Stimulated activated naive B cell treated with anti-CD40 and anti-IgM and Interleukin-4, amounts not matched to agents 10 μg/mL and 1 μg/mL and 100 μg/mL, for 72 hours (primary cell): ENCODE measurements at regions not wholly inside any gene's neighbourhood (a gene's known extent, or its start where the extent isn't known, plus 50 kb on each side); places are given as distances from the start of the nearest gene placed in this dataset.
"Not testable (repeated sequence)": the region's sequence is repeated elsewhere in the genome, so short reads cannot be mapped to it uniquely, and the experiment has no call there.

Experiments
- ATAC-seq, 2 donors: fragments of 150-1000 bp; cut with Tn5 transposase; replicated peaks; 2 replicates each; pipeline ENCODE4 v1.10.0; 2021; ENCODE audit warnings: moderate library complexity in 1 of 2
- DNase-seq: peaks from one replicate; pipeline ENCODE4 v3.0.0; 2021
- H3K27ac Mint-ChIP-seq: one replicate; pipeline ENCODE4 v1.8.0; 2022; ENCODE audit warnings: mild to moderate bottlenecking, mixed read lengths
- H3K27me3 Mint-ChIP-seq, 2 donors: one replicate each; pipeline ENCODE4 v1.8.0; 2022; ENCODE audit warnings: mixed read lengths in 2 of 2
- H3K36me3 Mint-ChIP-seq, 2 donors: one replicate each; pipeline ENCODE4 v1.8.0; 2022; ENCODE audit warnings: mixed read lengths in 2 of 2, mild to moderate bottlenecking in 1 of 2
- H3K4me1 Mint-ChIP-seq, 2 donors: one replicate each; pipeline ENCODE4 v1.8.0; 2022; ENCODE audit warnings: mixed read lengths in 2 of 2, mild to moderate bottlenecking in 1 of 2
- H3K4me3 Mint-ChIP-seq, 2 donors: one replicate each; pipeline ENCODE4 v1.8.0; 2022; ENCODE audit warnings: mild to moderate bottlenecking in 2 of 2, mixed read lengths in 2 of 2, moderate library complexity in 1 of 2
- H3K9me3 Mint-ChIP-seq, 2 donors: one replicate each; pipeline ENCODE4 v1.8.0; 2022; ENCODE audit warnings: mixed read lengths in 2 of 2, mild to moderate bottlenecking in 1 of 2

DNA sequence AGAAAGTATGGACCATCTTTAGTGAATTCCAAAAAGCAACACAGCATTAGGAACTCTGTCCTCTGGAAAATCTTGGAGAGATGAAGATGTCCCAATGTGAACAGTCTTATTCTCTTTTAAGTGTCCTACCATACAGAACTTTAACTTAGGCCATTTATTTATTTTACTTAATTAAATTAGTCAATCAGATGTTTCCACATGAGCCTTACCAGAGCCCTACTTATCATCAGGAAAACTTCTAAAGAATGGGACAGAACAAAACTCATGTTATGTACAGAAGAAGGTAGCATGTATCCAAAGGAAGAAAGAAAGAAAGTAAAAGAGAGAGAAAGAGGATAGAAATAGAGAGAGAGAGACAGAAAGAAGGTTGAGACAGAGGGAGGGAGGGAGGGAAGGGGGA lies 276.4 kb downstream of the ETV1 start:
- no peaks in the 10 kb centered on the region for H3K4me1 Mint-ChIP-seq
- DNase-seq (no peak), ATAC-seq (no peak)
- peaks cover 6 to 14% of the 10 kb centered on the region in 2 donors for H3K9me3 Mint-ChIP-seq
- H3K4me3 Mint-ChIP-seq: no peak overlapping the region
- no peaks in the 10 kb centered on the region for H3K27me3 Mint-ChIP-seq
- H3K27ac Mint-ChIP-seq: no peak overlapping the region
- H3K36me3 Mint-ChIP-seq: no peaks in the 10 kb centered on the region

DNA sequence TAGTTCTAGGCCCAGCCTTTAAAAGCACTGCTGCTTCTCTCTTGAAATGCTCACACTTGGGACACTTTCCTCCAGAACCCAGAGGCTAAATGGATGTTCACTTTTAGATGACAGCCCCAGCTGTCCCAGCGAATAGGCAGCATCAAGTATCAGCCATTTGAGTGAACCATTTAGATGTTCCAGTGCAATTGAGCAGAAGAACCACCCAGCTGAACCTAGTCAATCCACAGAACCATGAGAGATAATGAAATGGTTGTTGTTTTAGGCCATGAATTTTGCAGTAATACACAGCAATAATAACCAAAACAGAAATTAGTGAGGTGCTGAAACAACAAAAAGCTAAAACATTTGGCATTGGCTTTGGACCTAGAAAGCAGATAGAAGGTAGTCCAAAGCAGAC lies 273.9 kb downstream of the ETV1 start:
- peaks cover 6 to 14% of the 10 kb centered on the region in 2 donors for H3K9me3 Mint-ChIP-seq

DNA sequence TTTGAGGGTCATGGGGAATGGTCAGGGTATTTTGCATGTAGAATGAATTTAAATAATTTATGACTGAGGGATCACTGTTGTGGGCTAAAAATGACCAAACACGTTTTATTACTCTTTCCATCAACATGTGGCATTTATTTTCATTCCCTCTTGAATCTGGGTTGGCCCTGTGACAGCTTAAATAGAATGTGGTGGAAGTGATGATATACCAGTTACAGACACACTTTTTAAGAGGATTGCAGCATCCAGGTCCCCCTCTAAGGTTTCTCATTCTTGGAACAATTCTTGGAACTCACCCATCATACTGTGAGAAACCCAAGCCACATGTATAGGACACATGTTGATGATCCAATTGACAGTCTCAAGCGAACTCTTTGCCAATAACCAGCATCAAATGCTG lies 272.4 kb downstream of the ETV1 start:
- ATAC-seq: no peak

More for the DNA sequence above, 273.9 kb downstream of the ETV1 start:
- no peak overlapping the region for H3K27ac Mint-ChIP-seq
- H3K27me3 Mint-ChIP-seq: no peaks in the 10 kb centered on the region
- DNase-seq (no peak), ATAC-seq (no peak)
- H3K4me3 Mint-ChIP-seq: no peak overlapping the region
- no peaks in the 10 kb centered on the region for H3K4me1 Mint-ChIP-seq
- H3K36me3 Mint-ChIP-seq: no peaks in the 10 kb centered on the region

DNA sequence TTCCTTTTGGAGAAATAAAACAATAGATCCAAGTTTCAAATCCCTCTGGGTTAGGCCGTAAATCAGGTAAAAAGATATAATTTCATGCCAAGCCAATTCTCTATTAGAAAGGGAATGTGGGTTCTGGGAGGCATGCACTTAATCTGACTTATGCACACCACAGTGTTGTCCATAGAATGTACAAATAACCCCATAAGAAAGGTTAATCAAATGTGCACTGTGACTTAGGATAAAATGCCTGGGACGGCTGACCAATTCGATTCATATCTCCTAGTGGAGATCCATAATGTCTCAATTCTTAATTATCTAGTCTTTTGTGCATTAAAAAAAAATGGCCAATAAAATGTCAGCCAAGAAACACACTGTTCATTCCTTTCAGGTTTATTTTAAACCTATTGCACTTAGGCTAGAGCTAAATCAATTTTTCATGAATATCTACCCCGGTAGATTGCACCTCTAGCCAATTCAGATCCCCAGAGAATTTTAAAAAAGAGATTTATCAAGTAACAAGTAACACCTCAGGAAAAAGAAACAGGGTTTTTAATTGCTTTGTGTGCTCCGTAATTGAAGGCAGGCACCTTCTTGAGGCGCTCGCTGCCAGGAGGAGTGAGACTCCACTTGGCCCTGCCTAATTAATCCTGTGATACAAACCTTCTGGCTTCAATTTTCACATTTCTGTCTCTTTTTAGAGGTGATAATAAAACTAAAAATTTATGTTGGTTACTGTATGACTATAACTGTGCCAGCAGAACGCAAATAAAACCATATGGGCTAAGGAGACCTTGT lies 265.1 kb downstream of the ETV1 start:
- Mint-ChIP-seq H3K27me3 (no peaks in the 10 kb centered on the region), H3K9me3 (peaks cover 1 to 7% of the 10 kb centered on the region in 2 donors), H3K36me3 (no peaks in the 10 kb centered on the region), H3K27ac (no peak overlapping the region), H3K4me3 (no peak overlapping the region), H3K4me1 (no peaks in the 10 kb centered on the region)
- DNase-seq: no peak
- ATAC-seq: no peak

More for the DNA sequence above, 272.4 kb downstream of the ETV1 start:
- H3K9me3 Mint-ChIP-seq: peaks cover 4 to 14% of the 10 kb centered on the region in 2 donors
- H3K4me1 Mint-ChIP-seq: no peaks in the 10 kb centered on the region
- H3K36me3 Mint-ChIP-seq: no peaks in the 10 kb centered on the region
- no peak for DNase-seq
- no peaks in the 10 kb centered on the region for H3K27me3 Mint-ChIP-seq
- H3K4me3 Mint-ChIP-seq: no peak overlapping the region
- H3K27ac Mint-ChIP-seq: no peak overlapping the region

DNA sequence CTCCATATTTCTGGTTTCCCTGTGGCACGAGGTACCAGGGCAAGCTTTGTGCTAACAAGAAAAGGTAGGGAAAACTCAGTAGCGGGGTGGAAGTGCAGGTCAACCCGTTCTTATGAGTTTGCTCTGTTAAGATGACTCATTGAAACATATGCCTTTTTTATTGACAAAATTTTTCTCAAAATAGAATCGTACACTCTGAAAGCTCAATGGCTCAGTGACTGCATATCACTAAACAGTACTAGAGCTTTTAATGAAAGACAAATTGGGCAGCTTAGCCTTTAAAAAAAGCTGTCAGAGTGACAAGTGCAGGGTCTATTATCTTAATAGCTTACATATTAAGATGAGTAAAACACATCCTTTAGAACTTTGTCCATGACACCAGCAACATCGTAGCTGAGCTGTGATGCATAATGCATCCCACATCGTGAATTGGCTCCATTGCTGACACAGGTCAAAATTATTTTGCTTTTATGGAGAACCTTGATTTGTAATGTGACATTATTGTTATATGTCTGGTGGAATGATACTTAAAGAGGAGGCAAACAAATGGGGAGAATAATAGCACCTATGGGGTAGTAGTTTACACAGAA lies 264.4 kb downstream of the ETV1 start:
- no peaks in the 10 kb centered on the region for H3K36me3 Mint-ChIP-seq
- no peak overlapping the region for H3K27ac Mint-ChIP-seq
- no peaks in the 10 kb centered on the region for H3K27me3 Mint-ChIP-seq
- no peak for ATAC-seq
- DNase-seq: no peak
- no peak overlapping the region for H3K4me3 Mint-ChIP-seq
- H3K9me3 Mint-ChIP-seq: peaks cover 1 to 7% of the 10 kb centered on the region in 2 donors
- no peaks in the 10 kb centered on the region for H3K4me1 Mint-ChIP-seq

DNA sequence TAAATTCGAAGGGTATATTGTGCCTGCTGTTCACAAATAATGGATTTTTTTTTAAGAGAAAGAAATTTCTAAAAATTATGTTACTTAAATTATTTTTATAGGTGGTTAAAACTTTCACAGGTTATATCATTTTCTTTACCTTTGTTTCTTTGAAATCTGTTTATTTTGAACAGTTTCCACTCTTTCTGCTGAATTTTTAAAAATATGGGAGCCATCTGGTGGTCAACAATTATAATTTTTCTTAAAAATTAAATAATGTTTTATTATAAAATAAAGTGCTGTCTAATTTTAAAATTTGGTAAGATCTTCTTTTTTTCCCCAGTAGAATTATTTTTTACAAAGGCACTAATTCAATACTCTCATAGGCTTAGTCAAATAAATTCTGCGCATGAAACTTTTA lies 263.9 kb downstream of the ETV1 start:
- H3K4me1 Mint-ChIP-seq: no peaks in the 10 kb centered on the region
- no peak overlapping the region for H3K27ac Mint-ChIP-seq
- H3K9me3 Mint-ChIP-seq: peaks cover 1 to 7% of the 10 kb centered on the region in 2 donors
- no peak for DNase-seq
- no peak overlapping the region for H3K4me3 Mint-ChIP-seq
- no peak for ATAC-seq
- H3K36me3 Mint-ChIP-seq: no peaks in the 10 kb centered on the region
- no peaks in the 10 kb centered on the region for H3K27me3 Mint-ChIP-seq

DNA sequence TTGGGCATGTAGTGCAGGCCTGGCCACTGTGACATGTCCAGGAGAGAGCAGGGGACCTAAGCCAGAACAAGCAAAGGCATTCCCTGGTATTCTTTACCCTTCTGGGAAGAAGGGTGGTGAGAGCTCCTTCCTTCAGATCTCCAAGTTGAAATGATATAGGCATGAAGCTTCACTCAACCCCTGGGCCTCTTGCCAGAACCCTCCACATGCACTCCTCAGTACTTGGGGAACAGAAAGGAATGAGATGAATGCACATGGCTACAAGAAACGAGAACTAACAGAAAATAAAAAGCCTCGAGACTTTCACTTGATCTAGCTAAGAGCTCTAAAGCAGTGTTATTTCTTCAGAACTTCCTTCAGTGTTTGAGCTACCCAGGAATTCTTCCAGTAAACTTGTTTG lies 262.2 kb downstream of the ETV1 start:
- Mint-ChIP-seq H3K9me3 (peaks cover 1 to 7% of the 10 kb centered on the region in 2 donors), H3K4me1 (no peaks in the 10 kb centered on the region), H3K27ac (no peak overlapping the region), H3K27me3 (no peaks in the 10 kb centered on the region), H3K4me3 (no peak overlapping the region), H3K36me3 (no peaks in the 10 kb centered on the region)
- DNase-seq (no peak), ATAC-seq (no peak)

DNA sequence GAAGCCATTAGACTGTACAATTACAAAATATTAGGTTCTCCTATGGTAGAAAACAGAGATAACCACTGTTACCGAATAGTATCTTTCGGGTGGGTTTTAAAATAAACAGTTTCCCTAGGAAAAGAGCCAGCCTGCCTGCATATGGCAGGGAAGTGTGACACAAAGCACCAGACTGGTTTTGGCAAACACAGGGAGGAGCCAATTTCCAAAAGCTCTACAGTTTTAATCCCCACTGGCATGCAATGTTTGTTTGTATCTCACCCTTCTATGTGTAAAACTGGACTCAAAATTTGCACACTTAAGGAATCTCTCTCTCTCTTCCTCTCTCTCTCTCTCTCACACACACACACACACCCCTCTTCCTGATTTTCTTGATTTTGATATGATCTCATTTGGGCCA lies 261.7 kb downstream of the ETV1 start:
- Mint-ChIP-seq H3K27ac (no peak overlapping the region), H3K27me3 (no peaks in the 10 kb centered on the region), H3K36me3 (no peaks in the 10 kb centered on the region), H3K4me1 (no peaks in the 10 kb centered on the region), H3K4me3 (no peak overlapping the region), H3K9me3 (peaks cover 1 to 7% of the 10 kb centered on the region in 2 donors)
- ATAC-seq (no peak), DNase-seq (no peak)

DNA sequence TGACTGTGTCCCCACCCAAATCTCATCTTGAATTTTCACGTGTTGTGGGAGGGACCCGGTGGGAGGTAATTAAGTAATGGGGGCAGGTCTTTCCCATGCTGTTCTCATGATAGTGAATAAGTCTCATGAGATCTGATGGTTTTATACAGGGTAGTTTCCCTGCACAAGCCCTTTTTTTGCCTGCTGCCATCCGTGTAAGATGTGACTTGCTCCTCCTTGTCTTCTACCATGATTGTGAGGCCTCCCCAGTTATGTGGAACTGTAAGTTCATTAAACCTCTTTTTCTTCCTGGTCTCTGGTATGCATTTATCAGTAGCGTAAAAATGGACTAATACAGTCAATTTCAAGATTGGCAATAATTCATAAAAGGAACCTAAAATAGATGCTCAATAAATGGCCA lies 261.0 kb downstream of the ETV1 start:
- not testable (repeated sequence) for ATAC-seq, H3K27ac Mint-ChIP-seq, DNase-seq, H3K4me3 Mint-ChIP-seq, H3K36me3 Mint-ChIP-seq, H3K4me1 Mint-ChIP-seq, H3K27me3 Mint-ChIP-seq, H3K9me3 Mint-ChIP-seq

DNA sequence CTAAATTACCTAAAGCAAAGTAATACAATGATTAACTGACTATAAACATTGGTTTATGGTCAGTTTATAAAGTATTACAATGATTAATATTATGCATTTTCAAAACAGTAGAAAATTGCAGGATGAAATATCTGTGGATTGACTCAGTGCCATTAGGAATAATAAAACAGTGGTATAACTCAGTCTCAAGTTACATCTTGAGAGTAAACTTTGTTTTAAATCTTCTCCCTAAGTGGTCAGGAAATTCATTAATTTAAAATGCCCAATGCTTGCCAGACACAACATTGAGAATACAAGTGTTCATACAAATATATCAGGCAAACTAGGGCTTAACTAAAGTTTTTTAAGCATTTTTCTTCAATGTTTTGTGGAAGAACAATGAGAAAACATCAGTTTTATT lies 257.8 kb downstream of the ETV1 start:
- peaks cover 1 to 7% of the 10 kb centered on the region in 2 donors for H3K9me3 Mint-ChIP-seq
- no peak overlapping the region for H3K27ac Mint-ChIP-seq

DNA sequence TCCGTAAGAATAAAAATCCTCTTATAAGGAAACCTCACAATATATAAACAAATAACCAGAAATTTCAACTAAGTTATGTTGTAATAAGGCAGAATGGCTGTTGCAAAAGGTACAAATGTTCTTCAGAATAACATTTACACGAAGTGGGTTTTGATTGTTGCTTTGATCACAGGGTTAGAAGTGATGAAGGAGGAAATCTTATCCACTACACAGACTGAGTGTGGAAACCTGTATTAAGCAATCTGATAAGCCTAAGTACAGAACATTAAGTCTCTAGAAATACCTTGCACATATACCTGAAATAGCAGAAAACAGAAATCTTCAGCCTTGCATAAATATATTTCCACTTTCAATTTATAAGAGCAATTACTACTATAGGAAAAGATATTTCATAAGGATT lies 251.9 kb downstream of the ETV1 start:
- Mint-ChIP-seq H3K27ac (no peak overlapping the region), H3K4me1 (no peaks in the 10 kb centered on the region), H3K4me3 (no peak overlapping the region), H3K36me3 (no peaks in the 10 kb centered on the region), H3K27me3 (no peaks in the 10 kb centered on the region), H3K9me3 (no peaks in the 10 kb centered on the region)
- no peak for DNase-seq
- ATAC-seq: no peak

More for the DNA sequence above, 257.8 kb downstream of the ETV1 start:
- Mint-ChIP-seq H3K4me1 (no peaks in the 10 kb centered on the region), H3K4me3 (no peak overlapping the region), H3K27me3 (no peaks in the 10 kb centered on the region), H3K36me3 (no peaks in the 10 kb centered on the region)
- ATAC-seq (no peak), DNase-seq (no peak)

DNA sequence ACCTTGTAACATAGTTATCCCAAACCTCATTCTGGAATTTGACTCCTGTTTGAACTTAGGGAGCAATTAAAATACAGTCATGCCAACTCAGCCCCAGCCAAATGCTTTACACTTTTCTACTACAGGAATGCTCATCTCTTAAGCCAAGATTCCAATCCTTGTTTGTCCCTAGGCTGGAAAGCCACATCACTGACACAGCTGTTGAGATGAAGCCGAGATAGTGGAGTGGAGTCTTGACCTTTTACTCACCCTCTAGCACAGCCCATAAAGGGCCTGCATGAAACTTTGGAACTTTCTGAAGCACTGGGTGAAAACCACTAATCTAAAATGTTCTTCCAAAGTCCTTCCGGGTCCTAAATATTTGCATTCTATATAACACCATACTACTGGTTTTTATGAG lies 247.3 kb downstream of the ETV1 start:
- H3K4me1 Mint-ChIP-seq: no peaks in the 10 kb centered on the region
- H3K9me3 Mint-ChIP-seq: no peaks in the 10 kb centered on the region
- ATAC-seq (no peak), DNase-seq (no peak)
- no peak overlapping the region for H3K27ac Mint-ChIP-seq
- H3K27me3 Mint-ChIP-seq: no peaks in the 10 kb centered on the region
- no peaks in the 10 kb centered on the region for H3K36me3 Mint-ChIP-seq
- no peak overlapping the region for H3K4me3 Mint-ChIP-seq

DNA sequence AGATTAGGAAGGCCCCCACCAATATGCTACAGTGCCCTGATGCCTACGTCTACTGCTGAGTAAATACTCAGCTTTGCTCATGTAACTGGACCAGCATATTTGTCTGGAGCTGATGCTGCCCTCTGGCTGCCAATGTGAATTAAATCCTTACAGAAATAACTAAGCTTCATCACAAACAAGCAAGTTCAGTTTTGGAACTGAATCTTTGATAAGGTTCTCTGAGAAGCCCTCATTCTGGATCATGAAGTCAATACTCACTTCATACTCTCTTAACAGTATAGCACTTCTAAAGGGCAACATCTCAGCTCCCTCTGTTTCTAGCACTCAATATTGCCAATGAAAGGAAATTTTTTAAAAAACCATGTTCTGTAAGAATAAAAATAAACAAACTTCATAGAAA lies 246.7 kb downstream of the ETV1 start:
- H3K36me3 Mint-ChIP-seq: no peaks in the 10 kb centered on the region
- no peaks in the 10 kb centered on the region for H3K4me1 Mint-ChIP-seq
- no peak overlapping the region for H3K27ac Mint-ChIP-seq
- ATAC-seq (no peak), DNase-seq (no peak)
- no peaks in the 10 kb centered on the region for H3K9me3 Mint-ChIP-seq
- no peak overlapping the region for H3K4me3 Mint-ChIP-seq
- H3K27me3 Mint-ChIP-seq: no peaks in the 10 kb centered on the region

DNA sequence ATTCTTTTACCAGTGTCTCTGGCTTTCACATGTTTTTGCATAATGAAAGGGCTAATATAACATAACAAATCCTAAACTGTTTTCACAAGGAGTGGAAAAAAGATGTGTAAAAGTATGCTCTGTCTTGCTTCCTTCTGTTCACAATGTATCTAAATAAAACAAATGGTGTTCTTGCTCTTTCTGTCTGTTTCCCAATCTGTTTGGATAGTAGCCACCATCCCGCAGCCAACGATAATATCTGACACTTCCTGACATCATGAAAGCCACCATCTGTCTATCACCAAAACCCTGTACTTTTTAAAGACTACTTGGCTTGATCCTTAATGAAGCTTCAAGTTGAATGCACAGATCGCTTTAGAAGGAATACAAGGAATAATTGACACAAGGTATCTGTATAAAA lies 246.2 kb downstream of the ETV1 start:
- H3K9me3 Mint-ChIP-seq: no peaks in the 10 kb centered on the region
- no peak overlapping the region for H3K4me3 Mint-ChIP-seq
- H3K27me3 Mint-ChIP-seq: no peaks in the 10 kb centered on the region
- H3K27ac Mint-ChIP-seq: no peak overlapping the region
- no peaks in the 10 kb centered on the region for H3K4me1 Mint-ChIP-seq
- no peak for ATAC-seq
- no peaks in the 10 kb centered on the region for H3K36me3 Mint-ChIP-seq
- no peak for DNase-seq

DNA sequence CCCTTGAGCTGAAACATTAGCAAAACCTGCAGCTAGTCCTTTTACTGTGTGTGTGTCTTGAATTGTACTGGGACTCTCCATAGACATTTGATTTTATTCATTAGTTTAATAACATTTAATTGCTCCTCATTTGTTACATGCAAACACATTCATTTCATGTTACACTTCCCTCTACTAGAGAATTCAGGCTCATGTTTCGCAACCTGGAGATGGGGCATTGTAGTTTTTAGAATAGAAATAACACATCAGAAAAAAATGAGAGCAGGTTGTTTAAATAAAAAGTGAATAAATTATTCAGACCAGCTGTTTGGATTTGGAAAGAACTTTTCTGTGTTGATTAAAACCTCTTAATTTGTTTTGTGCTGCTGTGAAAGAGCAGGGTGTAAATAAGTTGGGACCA lies 243.9 kb downstream of the ETV1 start:
- no peaks in the 10 kb centered on the region for H3K27me3 Mint-ChIP-seq
- H3K9me3 Mint-ChIP-seq: no peaks in the 10 kb centered on the region
- no peak overlapping the region for H3K4me3 Mint-ChIP-seq
- H3K4me1 Mint-ChIP-seq: no peaks in the 10 kb centered on the region
- DNase-seq: no peak
- H3K27ac Mint-ChIP-seq: no peak overlapping the region
- ATAC-seq: no peak
- no peaks in the 10 kb centered on the region for H3K36me3 Mint-ChIP-seq
